Prostate gland (tissue), 2 donors: ENCODE measurements at regions not wholly inside any gene's neighbourhood (a gene's known extent, or its start where the extent isn't known, plus 50 kb on each side); places are given as distances from the start of the nearest gene placed in this dataset.

Experiments used
- DNase-seq: peaks from one replicate; pipeline ENCODE4 v3.0.0-alpha.2; 2019; ENCODE audit warnings: low spot score
- H3K27ac ChIP-seq, 2 donors: fragments of 200-600 bp; sonication (generic); 2 replicates each; pipeline ENCODE4 v1.5.1; 2017 to 2019
- H3K27me3 ChIP-seq: fragments of 200-600 bp; sonication (generic); replicated peaks from 2 replicates; pipeline ENCODE4 v1.5.1; 2019; ENCODE audit not compliant: insufficient read depth
- H3K36me3 ChIP-seq, 2 donors: fragments of 200-600 bp; sonication (generic); 1 replicate in 1 of 2; 2 replicates in 1 of 2; pipeline versions ENCODE4 v1.5.1 to v1.8.1; 2017 to 2019
- H3K4me1 ChIP-seq: fragments of 200-600 bp; sonication (generic); replicated peaks from 2 replicates; pipeline ENCODE4 v1.5.1; 2019
- H3K4me3 ChIP-seq, 2 donors: fragments of 200-600 bp; sonication (generic); 2 replicates each; pipeline ENCODE4 v1.5.1; 2017 to 2019
- H3K9me3 ChIP-seq: fragments of 200-600 bp; sonication (generic); 2 replicates; pipeline ENCODE4 v1.5.1; 2017
- CTCF ChIP-seq, 4 experiments: fragments of 200-600 bp in 2 of 4; fragments of 450-650 bp in 2 of 4; sonication (generic) in 2 of 4; IDR thresholded peaks; 1 replicate in 3 of 4; 2 replicates in 1 of 4; pipeline ENCODE4 v1.5.1; 2016 to 2019; ENCODE audit warnings: antibody characterized with exemption in 4 of 4, mild to moderate bottlenecking in 2 of 4, moderate library complexity in 2 of 4
- POLR2A ChIP-seq: fragments of 450-650 bp; IDR thresholded peaks from one replicate; pipeline ENCODE4 v1.6.1; 2016; ENCODE audit warnings: antibody characterized with exemption, mild to moderate bottlenecking
- POLR2AphosphoS5 ChIP-seq: sonication (generic); formaldehyde crosslinking; IDR thresholded peaks from one replicate; pipeline ENCODE4 v1.6.1; 2017; ENCODE audit warnings: antibody characterized with exemption
- WGBS: methylation state at CpG from one replicate; pipeline ENCODE4 v1.1.5; 2018; 5-methylcytosine and 5-hydroxymethylcytosine counted together
- intact Hi-C: fragments of 100-400 bp; cut with DNase I; formaldehyde crosslinking; loops from one replicate; pipeline ENCODE4 v1.14.2; 2022

GRCh38 chr1:83619170-83619896 is 379.6 kb downstream of the TTLL7 start:
- DNase-seq: no peak
- 19% methylated on average over 2 of the region's 2 CpGs for WGBS

GRCh38 chr1:83617883-83618282 is 381.0 kb downstream of the TTLL7 start:
- Histone ChIP-seq H3K4me1 (no peaks in the 10 kb centered on the region), H3K27ac (no peak overlapping the region), H3K4me3 (no peak overlapping the region), H3K27me3 (no peaks in the 10 kb centered on the region), H3K9me3 (no peaks in the 10 kb centered on the region), H3K36me3 (no peaks in the 10 kb centered on the region)
- WGBS: 95% methylated on average over 7 of the region's 7 CpGs
- intact Hi-C loops: no loop called here
- TF ChIP-seq POLR2AphosphoS5 (no peak), POLR2A (no peak), CTCF (IDR thresholded peaks at IDR 0.05) (no peak)
- no peak for DNase-seq

More at GRCh38 chr1:83619170-83619896, 379.6 kb downstream of the TTLL7 start:
- Histone ChIP-seq H3K36me3 (no peaks in the 10 kb centered on the region), H3K27me3 (no peaks in the 10 kb centered on the region), H3K4me3 (no peak overlapping the region), H3K27ac (no peak overlapping the region), H3K4me1 (no peaks in the 10 kb centered on the region), H3K9me3 (no peaks in the 10 kb centered on the region)
- intact Hi-C loops: no loop called here
- TF ChIP-seq CTCF (IDR thresholded peaks at IDR 0.05) (no peak), POLR2A (no peak), POLR2AphosphoS5 (no peak)

GRCh38 chr1:83615370-83615769 is 383.6 kb downstream of the TTLL7 start:
- no peaks in the 10 kb centered on the region for H3K9me3 ChIP-seq
- intact Hi-C loops: no loop called here
- TF ChIP-seq POLR2AphosphoS5 (no peak), POLR2A (no peak), CTCF (IDR thresholded peaks at IDR 0.05) (no peak)
- no peaks in the 10 kb centered on the region for H3K4me1 ChIP-seq
- no peak overlapping the region for H3K27ac ChIP-seq
- H3K36me3 ChIP-seq: no peaks in the 10 kb centered on the region
- no peak for DNase-seq
- no peak overlapping the region for H3K4me3 ChIP-seq
- WGBS: 84% methylated on average over 2 of the region's 2 CpGs
- no peaks in the 10 kb centered on the region for H3K27me3 ChIP-seq

GRCh38 chr1:83606416-83606955 is 392.4 kb downstream of the TTLL7 start:
- Histone ChIP-seq H3K36me3 (no peaks in the 10 kb centered on the region), H3K4me3 (no peak overlapping the region), H3K9me3 (no peaks in the 10 kb centered on the region), H3K27me3 (no peaks in the 10 kb centered on the region), H3K27ac (no peak overlapping the region), H3K4me1 (no peaks in the 10 kb centered on the region)
- intact Hi-C loops: no loop called here
- no peak for DNase-seq
- TF ChIP-seq POLR2A (no peak), POLR2AphosphoS5 (no peak), CTCF (IDR thresholded peaks at IDR 0.05) (no peak)
- WGBS: 86% methylated on average over 4 of the region's 4 CpGs

GRCh38 chr1:83596331-83596730 is 402.6 kb downstream of the TTLL7 start:
- no peaks in the 10 kb centered on the region for H3K4me1 ChIP-seq
- no peaks in the 10 kb centered on the region for H3K27me3 ChIP-seq
- no peak overlapping the region for H3K27ac ChIP-seq
- H3K9me3 ChIP-seq: no peaks in the 10 kb centered on the region
- DNase-seq: no peak
- H3K4me3 ChIP-seq: no peak overlapping the region
- H3K36me3 ChIP-seq: no peaks in the 10 kb centered on the region
- TF ChIP-seq POLR2A (no peak), POLR2AphosphoS5 (no peak), CTCF (IDR thresholded peaks at IDR 0.05) (no peak)
- intact Hi-C loops: no loop called here
- 54% methylated on average over 1 of the region's 1 CpG for WGBS
